Right lobe of liver (tissue), 4 donors: ENCODE measurements at regions not wholly inside any gene's neighbourhood (a gene's known extent, or its start where the extent isn't known, plus 50 kb on each side); places are given as distances from the start of the nearest gene placed in this dataset.

Experiments used
- POLR2A ChIP-seq: fragments of 450-650 bp; IDR thresholded peaks from one replicate; pipeline ENCODE4 v1.6.1; 2017; ENCODE audit warnings: antibody characterized with exemption, mild to moderate bottlenecking
- TF ChIP-seq, protein P1 (sequence below), 4 donors: fragments of 200-600 bp in 3 of 4; fragments of 450-650 bp in 1 of 4; IDR thresholded peaks; one replicate each; pipeline versions ENCODE4 v1.5.1 to v1.8.0; 2016 to 2022; ENCODE audit warnings: antibody characterized with exemption in 4 of 4, mild to moderate bottlenecking in 2 of 4
- donor health status: DM: no; HTN: no; CAD: no.
- donor health status: DM: no; HTN: no; CAD: no.
- donor health status: DM: no; HTN: yes; CAD: no.

DNA sequence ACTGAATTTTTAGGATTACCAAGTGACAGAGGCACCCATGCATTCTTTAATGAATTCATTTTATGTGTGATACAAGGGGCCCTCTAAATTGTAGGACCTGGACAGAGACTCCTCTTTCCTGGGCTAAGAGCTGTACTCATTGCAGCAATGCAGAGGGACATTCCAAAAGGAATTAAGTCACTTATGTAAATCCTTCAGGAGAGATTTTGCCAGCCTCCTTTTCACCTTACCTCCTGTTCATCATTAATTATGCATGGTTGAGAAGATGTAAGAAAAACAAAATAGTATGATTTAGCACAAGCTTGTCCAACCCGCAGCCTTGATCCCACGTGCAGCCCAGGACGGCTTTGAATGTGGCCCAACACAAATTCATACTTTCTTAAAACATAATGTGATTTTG, 84.5 kb upstream of the TANK start:
- no peak for TF ChIP-seq POLR2A
- TF ChIP-seq, protein P1, sequence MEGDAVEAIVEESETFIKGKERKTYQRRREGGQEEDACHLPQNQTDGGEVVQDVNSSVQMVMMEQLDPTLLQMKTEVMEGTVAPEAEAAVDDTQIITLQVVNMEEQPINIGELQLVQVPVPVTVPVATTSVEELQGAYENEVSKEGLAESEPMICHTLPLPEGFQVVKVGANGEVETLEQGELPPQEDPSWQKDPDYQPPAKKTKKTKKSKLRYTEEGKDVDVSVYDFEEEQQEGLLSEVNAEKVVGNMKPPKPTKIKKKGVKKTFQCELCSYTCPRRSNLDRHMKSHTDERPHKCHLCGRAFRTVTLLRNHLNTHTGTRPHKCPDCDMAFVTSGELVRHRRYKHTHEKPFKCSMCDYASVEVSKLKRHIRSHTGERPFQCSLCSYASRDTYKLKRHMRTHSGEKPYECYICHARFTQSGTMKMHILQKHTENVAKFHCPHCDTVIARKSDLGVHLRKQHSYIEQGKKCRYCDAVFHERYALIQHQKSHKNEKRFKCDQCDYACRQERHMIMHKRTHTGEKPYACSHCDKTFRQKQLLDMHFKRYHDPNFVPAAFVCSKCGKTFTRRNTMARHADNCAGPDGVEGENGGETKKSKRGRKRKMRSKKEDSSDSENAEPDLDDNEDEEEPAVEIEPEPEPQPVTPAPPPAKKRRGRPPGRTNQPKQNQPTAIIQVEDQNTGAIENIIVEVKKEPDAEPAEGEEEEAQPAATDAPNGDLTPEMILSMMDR (IDR thresholded peaks at IDR 0.05) = no peak
